OCI-LY7 (cell line): ENCODE measurements at regions not wholly inside any gene's neighbourhood (a gene's known extent, or its start where the extent isn't known, plus 50 kb on each side); places are given as distances from the start of the nearest gene placed in this dataset.

Source experiments
- BruUV-seq: library from RNA; stranded (reverse); fragments of 400-500 nt; replicated peaks from 2 replicates; lab custom pipeline; 2021; lab: Mats Ljungman, UMichigan
- CTCF ChIA-PET: fragments of 300-600 bp; sonication (Branson Sonifier 250); formaldehyde crosslinking; loops from one replicate; lab custom pipeline; 2022; ENCODE audit warnings: antibody characterized with exemption; ENCODE audit not compliant: unreplicated experiment; lab: Charles Lee
- POLR2A ChIA-PET: fragments of 300-600 bp; sonication (Branson Sonifier 250); formaldehyde crosslinking; loops from one replicate; lab custom pipeline; 2022; ENCODE audit warnings: antibody characterized with exemption; lab: Charles Lee
- DNase-seq: peaks from one replicate; pipeline ENCODE4 v3.0.0-alpha.2; 2015; ENCODE audit warnings: low spot score
- H2AFZ ChIP-seq: fragments of 200-600 bp; sonication (generic), shearing (Covaris generic); 2 replicates; pipeline ENCODE4 v1.6.1; 2014; ENCODE audit warnings: mild to moderate bottlenecking, antibody characterized with exemption, low read length, moderate library complexity
- H3K27ac ChIP-seq: fragments of 200-600 bp; sonication (generic); 2 replicates; pipeline ENCODE4 v1.5.1; 2014; ENCODE audit warnings: mixed run types, low read depth, mild to moderate bottlenecking, moderate library complexity, low read length, inconsistent platforms; ENCODE audit not compliant: poor library complexity, severe bottlenecking
- H3K36me3 ChIP-seq: fragments of 200-600 bp; sonication (generic); 2 replicates; pipeline ENCODE4 v1.6.1; 2014; ENCODE audit warnings: mild to moderate bottlenecking, antibody characterized with exemption, low read length, moderate library complexity, mixed read lengths; ENCODE audit not compliant: insufficient read depth
- H3K4me1 ChIP-seq: fragments of 200-600 bp; sonication (generic); 2 replicates; pipeline ENCODE4 v1.5.1; 2014; ENCODE audit warnings: mild to moderate bottlenecking, low read length; ENCODE audit not compliant: insufficient read depth, poor library complexity, severe bottlenecking
- H3K4me2 ChIP-seq: fragments of 200-600 bp; sonication (generic); 2 replicates; pipeline ENCODE4 v1.6.1; 2014; ENCODE audit warnings: mild to moderate bottlenecking, low read length
- H3K4me3 ChIP-seq: fragments of 200-600 bp; sonication (generic); 2 replicates; pipeline ENCODE4 v1.5.1; 2014; ENCODE audit warnings: mild to moderate bottlenecking, low read depth, low read length; ENCODE audit not compliant: poor library complexity, severe bottlenecking
- H3K79me2 ChIP-seq: fragments of 200-600 bp; sonication (generic); 2 replicates; pipeline ENCODE4 v1.6.1; 2016; ENCODE audit warnings: low read depth, mild to moderate bottlenecking, low read length, moderate library complexity, mixed read lengths; ENCODE audit not compliant: insufficient read depth
- H3K9me2 ChIP-seq: fragments of 200-600 bp; sonication (generic); 2 replicates; pipeline ENCODE4 v1.6.1; 2016; ENCODE audit warnings: mild to moderate bottlenecking, low read length, mixed read lengths; ENCODE audit not compliant: insufficient read depth
- H3K9me3 ChIP-seq: fragments of 200-600 bp; sonication (generic); 2 replicates; pipeline ENCODE4 v1.6.1; 2014; ENCODE audit warnings: mild to moderate bottlenecking, mixed run types, low read length, mixed read lengths
- H4K20me1 ChIP-seq: fragments of 200-600 bp; sonication (generic); 2 replicates; pipeline ENCODE4 v1.6.1; 2014; ENCODE audit warnings: mild to moderate bottlenecking, antibody characterized with exemption, low read length, moderate library complexity, mixed read lengths; ENCODE audit not compliant: insufficient read depth
- EZH2phosphoT487 ChIP-seq: fragments of 200-600 bp; sonication (generic); IDR thresholded peaks from 2 replicates; pipeline ENCODE4 v1.6.1; 2018; ENCODE audit warnings: low read depth, borderline replicate concordance, mild to moderate bottlenecking, mixed run types, antibody characterized with exemption, low read length, moderate library complexity, mixed read lengths
- intact Hi-C: fragments of 100-400 bp; cut with micrococcal nuclease; formaldehyde crosslinking; loops from one replicate; pipeline ENCODE4 v1.10.0; 2022; ENCODE audit not compliant: unreplicated experiment
- TF ChIP-seq, protein P1 (sequence below): fragments of 200-600 bp; sonication (generic); conservative IDR thresholded peaks from 2 replicates; pipeline ENCODE4 v1.5.1; 2014; ENCODE audit warnings: mild to moderate bottlenecking, antibody characterized with exemption, low read length, moderate library complexity, mixed read lengths

DNA sequence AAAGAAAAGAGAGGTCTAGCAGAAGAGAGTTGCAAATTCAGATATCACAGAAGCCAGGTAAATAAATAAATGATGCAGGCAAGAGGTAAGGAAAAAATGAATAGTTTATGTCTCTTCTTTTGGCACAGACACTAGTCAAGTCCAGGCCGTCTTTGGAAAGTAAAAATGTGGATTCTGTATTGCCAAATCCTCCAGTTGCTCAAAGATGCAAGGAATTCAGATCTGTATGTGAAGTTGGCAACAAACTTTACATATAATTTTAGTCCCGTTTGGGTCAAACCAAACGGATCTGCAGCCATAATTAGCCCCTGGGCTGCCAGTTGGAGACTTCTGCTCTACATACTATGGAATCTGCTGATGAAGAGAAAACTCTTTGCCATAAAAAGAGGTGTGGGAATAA, 200.5 kb upstream of the RND3 start:
- H2AFZ ChIP-seq: no peak overlapping the region
- H4K20me1 ChIP-seq: no peaks in the 10 kb centered on the region
- H3K9me2 ChIP-seq: no peaks in the 10 kb centered on the region
- TF ChIP-seq, protein P1, sequence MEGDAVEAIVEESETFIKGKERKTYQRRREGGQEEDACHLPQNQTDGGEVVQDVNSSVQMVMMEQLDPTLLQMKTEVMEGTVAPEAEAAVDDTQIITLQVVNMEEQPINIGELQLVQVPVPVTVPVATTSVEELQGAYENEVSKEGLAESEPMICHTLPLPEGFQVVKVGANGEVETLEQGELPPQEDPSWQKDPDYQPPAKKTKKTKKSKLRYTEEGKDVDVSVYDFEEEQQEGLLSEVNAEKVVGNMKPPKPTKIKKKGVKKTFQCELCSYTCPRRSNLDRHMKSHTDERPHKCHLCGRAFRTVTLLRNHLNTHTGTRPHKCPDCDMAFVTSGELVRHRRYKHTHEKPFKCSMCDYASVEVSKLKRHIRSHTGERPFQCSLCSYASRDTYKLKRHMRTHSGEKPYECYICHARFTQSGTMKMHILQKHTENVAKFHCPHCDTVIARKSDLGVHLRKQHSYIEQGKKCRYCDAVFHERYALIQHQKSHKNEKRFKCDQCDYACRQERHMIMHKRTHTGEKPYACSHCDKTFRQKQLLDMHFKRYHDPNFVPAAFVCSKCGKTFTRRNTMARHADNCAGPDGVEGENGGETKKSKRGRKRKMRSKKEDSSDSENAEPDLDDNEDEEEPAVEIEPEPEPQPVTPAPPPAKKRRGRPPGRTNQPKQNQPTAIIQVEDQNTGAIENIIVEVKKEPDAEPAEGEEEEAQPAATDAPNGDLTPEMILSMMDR: no peak
- no peak for TF ChIP-seq EZH2phosphoT487
- ChIA-PET POLR2A (no interaction called here), CTCF (no interaction called here)
- H3K27ac ChIP-seq: no peak overlapping the region
- H3K79me2 ChIP-seq: no peaks in the 10 kb centered on the region
- no TSS peak for BruUV-seq
- no peak for DNase-seq
- H3K9me3 ChIP-seq: no peaks in the 10 kb centered on the region
- H3K36me3 ChIP-seq: no peaks in the 10 kb centered on the region
- no peak overlapping the region for H3K4me3 ChIP-seq
- intact Hi-C loops: no loop called here
- H3K4me2 ChIP-seq: no peak overlapping the region
- H3K4me1 ChIP-seq: no peaks in the 10 kb centered on the region

DNA sequence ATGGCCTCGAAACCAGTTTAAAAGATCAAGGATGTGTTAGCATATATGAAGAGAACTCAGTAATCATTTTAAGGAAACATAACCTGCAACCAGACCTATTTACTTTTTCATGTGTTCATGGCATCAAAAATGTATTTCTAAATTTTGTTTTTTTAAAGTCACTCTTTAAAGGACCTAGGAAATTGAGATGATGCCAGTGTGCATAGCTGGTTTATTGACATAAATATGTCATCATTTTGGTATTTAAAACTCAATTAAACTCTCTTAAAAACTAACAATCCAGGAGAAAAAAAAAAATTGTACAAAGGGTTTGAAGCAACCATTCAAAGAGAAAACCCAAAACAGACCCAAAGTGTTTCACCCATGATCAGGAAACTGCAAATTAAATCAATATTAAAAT, 198.9 kb upstream of the RND3 start:
- H2AFZ ChIP-seq: no peak overlapping the region
- no peak overlapping the region for H3K4me2 ChIP-seq
- no peaks in the 10 kb centered on the region for H3K4me1 ChIP-seq
- no peaks in the 10 kb centered on the region for H3K79me2 ChIP-seq
- no peak overlapping the region for H3K27ac ChIP-seq
- H3K9me2 ChIP-seq: no peaks in the 10 kb centered on the region
- no TSS peak for BruUV-seq
- H3K4me3 ChIP-seq: no peak overlapping the region
- no peaks in the 10 kb centered on the region for H3K36me3 ChIP-seq
- H4K20me1 ChIP-seq: no peaks in the 10 kb centered on the region
- TF ChIP-seq EZH2phosphoT487: no peak
- TF ChIP-seq, protein P1: no peak
- no peak for DNase-seq
- H3K9me3 ChIP-seq: no peaks in the 10 kb centered on the region
- CTCF ChIA-PET: no interaction called here
- POLR2A ChIA-PET: no interaction called here
- intact Hi-C loops: no loop called here

DNA sequence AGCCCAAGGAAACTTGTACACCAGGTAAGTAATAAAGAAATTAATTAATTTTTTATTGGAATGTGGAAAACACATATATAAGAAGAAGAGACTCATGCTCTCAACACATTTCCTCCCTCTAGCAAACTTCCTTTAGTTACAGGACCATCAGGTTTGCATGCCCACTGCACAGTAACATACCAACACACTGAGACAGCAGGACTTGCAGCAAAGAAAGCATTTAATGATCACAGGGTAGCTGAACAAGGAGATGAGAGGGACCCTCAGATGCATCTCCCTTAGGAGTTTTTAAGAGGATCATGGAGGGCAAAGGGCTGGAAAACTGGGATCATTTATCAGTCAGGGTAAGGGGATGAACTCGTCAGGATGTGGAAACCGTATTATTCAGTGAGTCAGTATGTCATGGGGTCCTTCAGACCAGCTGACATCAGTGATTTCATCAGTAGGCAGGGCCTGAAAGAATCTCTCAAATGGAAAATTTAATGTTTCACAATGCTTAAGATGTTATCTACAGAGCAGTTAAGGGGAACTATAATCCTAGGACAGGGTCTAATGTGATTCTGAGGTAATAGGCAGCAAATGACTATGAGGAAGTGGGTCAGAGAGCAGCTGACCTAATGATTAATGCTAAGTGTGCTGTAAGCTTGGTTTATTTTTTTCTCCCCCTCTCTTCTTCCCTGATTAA, 193.8 kb upstream of the RND3 start:
- Histone ChIP-seq H3K9me2 (no peaks in the 10 kb centered on the region), H3K4me2 (no peak overlapping the region), H4K20me1 (no peaks in the 10 kb centered on the region), H3K9me3 (no peaks in the 10 kb centered on the region), H3K79me2 (no peaks in the 10 kb centered on the region), H3K36me3 (no peaks in the 10 kb centered on the region), H3K4me1 (no peaks in the 10 kb centered on the region), H2AFZ (no peak overlapping the region), H3K27ac (no peak overlapping the region), H3K4me3 (no peak overlapping the region)
- POLR2A ChIA-PET: interaction anchor here (0.6 to 0.9 kb wide), 3 partner anchors 16 to 43 kb away, joined by 3 to 4 read pairs (median 3); no protein-coding TSS in a partner anchor
- no TSS peak for BruUV-seq
- TF ChIP-seq, protein P1: no peak
- TF ChIP-seq EZH2phosphoT487: no peak
- CTCF ChIA-PET: no interaction called here
- intact Hi-C loops: no loop called here
- no peak for DNase-seq
